CD4-positive, alpha-beta memory T cell (primary cell): ENCODE measurements at regions not wholly inside any gene's neighbourhood (a gene's known extent, or its start where the extent isn't known, plus 50 kb on each side); places are given as distances from the start of the nearest gene placed in this dataset.

Experiments
- CTCF ChIA-PET: fragments of 350-600 bp; sonication (Branson Sonifier 250); formaldehyde crosslinking; loops from one replicate; lab custom pipeline; 2021; ENCODE audit warnings: inconsistent platforms; ENCODE audit not compliant: partially characterized antibody; lab: Charles Lee
- POLR2A ChIA-PET: fragments of 350-600 bp; sonication (Branson Sonifier 250); formaldehyde crosslinking; loops from one replicate; lab custom pipeline; 2021; ENCODE audit not compliant: partially characterized antibody; lab: Charles Lee
- DNase-seq, 5 donors: peaks; one replicate each; pipeline versions ENCODE4 v3.0.0 to v3.0.0-alpha.2; 2020 to 2022; ENCODE audit warnings: mixed read lengths in 1 of 5
- H3K27ac ChIP-seq: one replicate; pipeline ENCODE4 v1.7.0; 2013; ENCODE audit warnings: low read depth, low read length
- H3K27me3 ChIP-seq: 2 replicates; pipeline ENCODE4 v1.7.0; 2013; ENCODE audit warnings: mild to moderate bottlenecking, low read length, moderate library complexity; ENCODE audit not compliant: insufficient read depth
- H3K36me3 ChIP-seq: 2 replicates; pipeline ENCODE4 v1.7.0; 2013; ENCODE audit warnings: mild to moderate bottlenecking, low read length, moderate library complexity; ENCODE audit not compliant: insufficient read depth
- H3K4me1 ChIP-seq: 2 replicates; pipeline ENCODE4 v1.7.0; 2013; ENCODE audit warnings: mild to moderate bottlenecking, low read length, moderate library complexity; ENCODE audit not compliant: insufficient read depth
- H3K4me3 ChIP-seq, 2 donors: one replicate each; pipeline ENCODE4 v1.7.0; 2013; ENCODE audit warnings: low read length in 2 of 2, mild to moderate bottlenecking in 1 of 2
- H3K9me3 ChIP-seq, 2 donors: one replicate each; pipeline ENCODE4 v1.7.0; 2013; ENCODE audit warnings: low read length in 2 of 2, control low read depth in 1 of 2; ENCODE audit not compliant: control insufficient read depth in 1 of 2
- H3K27ac Mint-ChIP-seq, 7 donors: one replicate each; pipeline ENCODE4 v1.8.0; 2020 to 2021; ENCODE audit warnings: mixed read lengths in 7 of 7, mild to moderate bottlenecking in 6 of 7, inconsistent platforms in 3 of 7, moderate library complexity in 3 of 7
- H3K27me3 Mint-ChIP-seq, 2 donors: one replicate each; pipeline ENCODE4 v1.8.0; 2020 to 2021; ENCODE audit warnings: mixed read lengths in 2 of 2
- H3K36me3 Mint-ChIP-seq, 2 donors: one replicate each; pipeline ENCODE4 v1.8.0; 2020 to 2021; ENCODE audit warnings: mixed read lengths in 2 of 2, inconsistent platforms in 1 of 2, mild to moderate bottlenecking in 1 of 2
- H3K4me1 Mint-ChIP-seq, 4 donors: one replicate each; pipeline ENCODE4 v1.8.0; 2020 to 2021; ENCODE audit warnings: mixed read lengths in 4 of 4, mild to moderate bottlenecking in 1 of 4
- H3K4me3 Mint-ChIP-seq, 8 donors: one replicate each; pipeline ENCODE4 v1.8.0; 2020 to 2021; ENCODE audit warnings: mixed read lengths in 8 of 8, mild to moderate bottlenecking in 7 of 8, moderate library complexity in 6 of 8, inconsistent platforms in 3 of 8
- H3K9me3 Mint-ChIP-seq, 8 donors: one replicate each; pipeline ENCODE4 v1.8.0; 2020 to 2021; ENCODE audit warnings: mixed read lengths in 8 of 8, mild to moderate bottlenecking in 5 of 8, inconsistent platforms in 3 of 8, moderate library complexity in 1 of 8
- intact Hi-C: fragments of 100-400 bp; cut with micrococcal nuclease; formaldehyde crosslinking; loops from one replicate; pipeline ENCODE4 v1.15.1; 2023

DNA sequence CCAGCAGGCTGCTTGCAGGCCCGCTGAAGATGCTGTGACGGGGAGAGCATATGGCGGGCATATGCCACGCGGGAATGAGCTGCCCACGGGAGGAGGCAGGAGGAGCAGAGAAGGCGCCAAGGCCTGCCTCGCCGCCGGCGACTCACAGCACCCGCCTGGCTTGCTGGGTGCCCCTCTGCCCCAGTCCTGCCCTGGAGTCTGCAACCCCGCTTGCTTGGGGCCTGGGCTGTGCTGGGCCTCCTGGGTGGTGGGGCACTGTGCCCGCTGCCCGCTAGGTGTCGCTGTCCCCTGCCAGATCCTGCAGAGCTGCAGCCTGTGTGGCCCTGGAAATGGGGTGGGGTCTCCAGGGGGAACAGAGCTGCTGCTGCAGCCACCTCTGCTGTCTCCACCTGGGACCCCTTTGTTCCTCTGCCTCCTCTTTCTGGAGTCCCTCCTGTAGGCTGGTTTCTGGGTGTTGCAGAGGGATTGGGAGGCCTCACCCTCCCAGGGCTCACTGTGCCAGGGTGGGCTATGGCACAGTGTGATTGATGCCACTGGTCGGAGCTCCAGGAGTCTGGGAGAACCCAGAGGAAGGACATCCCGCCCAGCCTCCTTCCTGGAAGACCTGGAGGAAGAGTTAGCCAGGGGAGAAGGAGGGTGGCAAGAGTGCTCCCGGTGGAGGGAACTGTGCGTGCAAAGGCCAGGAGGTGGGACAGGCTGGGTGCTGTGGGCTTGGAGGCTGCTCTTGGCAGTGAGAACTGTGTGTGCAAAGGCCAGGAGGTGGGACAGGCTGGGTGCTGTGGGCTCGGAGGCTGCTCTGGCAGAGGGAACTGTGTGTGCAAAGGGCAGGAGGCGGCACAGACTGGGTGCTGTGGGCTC lies 141.0 kb upstream of the CIBAR2 start:
- Mint-ChIP-seq H3K27me3 (peaks cover under 1 to 4% of the 10 kb centered on the region in 2 donors), H3K27ac (no peak overlapping the region), H3K9me3 (no peaks in the 10 kb centered on the region), H3K4me1 (no peaks in the 10 kb centered on the region), H3K36me3 (no peaks in the 10 kb centered on the region), H3K4me3 (no peak overlapping the region)
- DNase-seq: peak; percentile 29 to 55 (median 44)
- CTCF ChIA-PET: interaction anchor here (0.8 to 3.6 kb wide), 10 partner anchors 8 to 341 kb away, joined by 3 to 20 read pairs (median 4); partner anchors contain the start of gene CIBAR2
- intact Hi-C loops: no loop called here
- POLR2A ChIA-PET: no interaction called here
- Histone ChIP-seq H3K9me3 (no peaks in the 10 kb centered on the region), H3K27ac (no peak overlapping the region), H3K27me3 (no peaks in the 10 kb centered on the region), H3K4me3 (no peak overlapping the region), H3K4me1 (no peaks in the 10 kb centered on the region), H3K36me3 (no peaks in the 10 kb centered on the region)

DNA sequence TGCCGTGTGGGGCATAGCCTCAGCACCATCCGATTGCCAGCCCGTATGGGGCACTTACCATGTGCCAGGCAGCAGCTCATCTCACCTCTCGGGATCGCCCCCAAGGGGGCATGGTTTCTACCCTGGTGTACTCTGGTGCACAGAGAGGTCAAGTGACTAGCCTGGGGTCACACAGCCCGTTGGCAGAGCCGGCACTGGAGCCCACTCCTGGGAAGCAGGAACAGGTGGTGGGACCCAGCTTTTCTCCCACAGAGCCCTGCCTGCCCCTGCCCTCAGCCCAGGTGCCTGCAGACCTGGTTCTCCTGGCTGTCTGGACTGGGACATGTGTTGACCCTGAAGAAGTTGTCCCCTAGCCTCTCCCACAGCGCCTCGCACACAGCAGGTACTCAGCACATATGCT lies 141.8 kb upstream of the CIBAR2 start:
- no peaks in the 10 kb centered on the region for H3K4me1 ChIP-seq
- H3K36me3 ChIP-seq: no peaks in the 10 kb centered on the region
- H3K27me3 Mint-ChIP-seq: peaks cover 0 to 4% of the 10 kb centered on the region in 2 donors
- H3K27ac Mint-ChIP-seq: no peak overlapping the region
- H3K27ac ChIP-seq: no peak overlapping the region
- no peaks in the 10 kb centered on the region for H3K4me1 Mint-ChIP-seq
- ChIA-PET CTCF (interaction anchor here (0.7 to 3.6 kb wide), 7 partner anchors 8 to 41 kb away, joined by 3 to 20 read pairs (median 5); no protein-coding TSS in a partner anchor), POLR2A (no interaction called here)
- H3K27me3 ChIP-seq: no peaks in the 10 kb centered on the region
- no peaks in the 10 kb centered on the region for H3K9me3 Mint-ChIP-seq
- intact Hi-C loops: no loop called here
- no peaks in the 10 kb centered on the region for H3K36me3 Mint-ChIP-seq
- no peak overlapping the region for H3K4me3 ChIP-seq
- no peak for DNase-seq
- no peaks in the 10 kb centered on the region for H3K9me3 ChIP-seq
- H3K4me3 Mint-ChIP-seq: no peak overlapping the region

DNA sequence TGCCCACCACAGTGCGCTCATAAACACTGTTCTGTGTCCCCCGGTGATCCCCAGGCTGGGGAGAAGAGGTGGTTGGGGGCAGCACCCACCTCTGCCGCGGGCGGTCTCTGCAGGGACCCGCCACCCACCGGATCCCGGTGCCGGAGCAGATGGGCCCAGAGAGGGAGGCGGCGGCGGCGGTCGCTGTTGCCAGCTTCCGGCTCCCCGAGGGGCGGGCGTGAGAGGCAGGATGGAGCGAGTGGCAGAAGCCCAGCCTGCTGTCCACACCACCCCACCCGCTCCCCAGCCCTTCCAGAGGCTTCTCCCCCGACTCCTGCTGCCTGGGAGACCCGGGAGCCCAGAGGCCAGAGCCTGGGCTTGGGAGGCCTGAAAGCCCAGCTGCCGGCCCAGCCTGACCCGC lies 142.6 kb upstream of the CIBAR2 start:
- H3K4me3 Mint-ChIP-seq: no peak overlapping the region
- no peaks in the 10 kb centered on the region for H3K4me1 Mint-ChIP-seq
- Histone ChIP-seq H3K27me3 (no peaks in the 10 kb centered on the region), H3K4me3 (no peak overlapping the region), H3K9me3 (no peaks in the 10 kb centered on the region), H3K36me3 (no peaks in the 10 kb centered on the region), H3K27ac (no peak overlapping the region), H3K4me1 (no peaks in the 10 kb centered on the region)
- peaks cover 2 to 4% of the 10 kb centered on the region in 2 donors for H3K27me3 Mint-ChIP-seq
- H3K9me3 Mint-ChIP-seq: no peaks in the 10 kb centered on the region
- intact Hi-C loops: no loop called here
- POLR2A ChIA-PET: no interaction called here
- DNase-seq: peak in 1 of 5 donors; percentile 13
- no peaks in the 10 kb centered on the region for H3K36me3 Mint-ChIP-seq
- CTCF ChIA-PET: interaction anchor here (0.6 to 2.1 kb wide), 2 partner anchors 8 to 10 kb away, joined by 3 to 9 read pairs; no protein-coding TSS in a partner anchor
- no peak overlapping the region for H3K27ac Mint-ChIP-seq

DNA sequence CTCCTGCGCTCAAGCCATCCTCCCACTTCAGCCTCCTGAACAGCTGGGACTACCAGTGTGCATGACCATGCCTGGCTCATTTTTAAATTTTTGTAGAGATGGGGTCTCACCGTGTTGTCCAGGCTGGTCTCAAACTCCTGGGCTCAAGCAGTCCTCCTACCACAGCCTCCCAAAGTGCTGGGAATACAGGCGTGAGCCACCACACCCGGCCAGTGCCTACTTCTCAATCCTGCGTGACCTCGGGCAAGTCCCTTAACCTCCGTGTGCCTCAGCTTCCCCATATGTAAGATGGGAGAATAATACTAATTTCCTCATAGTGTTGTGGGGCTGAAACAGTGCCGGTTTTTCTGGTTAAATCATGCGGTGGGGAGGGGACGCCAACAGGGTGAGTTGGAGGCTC lies 143.5 kb upstream of the CIBAR2 start:
- H3K27ac ChIP-seq: no peak overlapping the region
- Mint-ChIP-seq H3K27me3 (peaks cover 2 to 4% of the 10 kb centered on the region in 2 donors), H3K36me3 (no peaks in the 10 kb centered on the region), H3K9me3 (no peaks in the 10 kb centered on the region), H3K4me3 (no peak overlapping the region), H3K4me1 (no peaks in the 10 kb centered on the region), H3K27ac (no peak overlapping the region)
- ChIA-PET CTCF (interaction anchor here (0.6 to 1.0 kb wide), 2 partner anchors 10 to 49 kb away, joined by 3 to 5 read pairs; no protein-coding TSS in a partner anchor), POLR2A (no interaction called here)
- H3K36me3 ChIP-seq: no peaks in the 10 kb centered on the region
- no peaks in the 10 kb centered on the region for H3K4me1 ChIP-seq
- DNase-seq: peak in 1 of 5 donors; percentile 6
- intact Hi-C loops: no loop called here
- H3K27me3 ChIP-seq: no peaks in the 10 kb centered on the region
- no peaks in the 10 kb centered on the region for H3K9me3 ChIP-seq
- no peak overlapping the region for H3K4me3 ChIP-seq

DNA sequence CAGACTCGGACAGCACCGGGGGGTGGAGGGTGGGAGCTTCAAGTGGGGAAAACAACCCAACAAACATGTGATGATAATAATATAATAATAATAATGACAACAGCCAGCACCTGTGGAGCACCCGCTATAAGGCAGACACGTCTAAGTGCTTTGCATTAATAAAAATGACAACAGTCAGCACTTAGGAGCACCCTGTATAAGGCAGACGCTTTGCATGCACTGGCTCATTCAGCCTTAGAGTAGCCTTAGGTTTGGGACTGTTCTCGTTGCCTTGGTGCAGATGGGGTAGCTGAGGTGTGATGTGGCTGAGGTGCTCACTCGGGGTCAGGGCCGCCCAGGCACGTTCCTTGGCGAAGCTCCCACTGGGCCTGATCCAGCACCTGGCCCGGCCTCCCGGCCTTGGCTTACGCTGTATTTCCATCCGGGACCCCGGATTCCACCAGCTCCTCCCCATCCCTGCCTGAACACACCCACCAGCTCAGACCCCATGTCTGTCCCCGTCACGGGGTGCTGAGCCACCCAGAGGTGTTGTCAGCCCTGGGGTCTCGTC lies 144.0 kb upstream of the CIBAR2 start:
- Histone ChIP-seq H3K4me3 (no peak overlapping the region), H3K27me3 (no peaks in the 10 kb centered on the region), H3K9me3 (no peaks in the 10 kb centered on the region), H3K27ac (no peak overlapping the region), H3K4me1 (no peaks in the 10 kb centered on the region), H3K36me3 (no peaks in the 10 kb centered on the region)
- peak in 1 of 5 donors; percentile 16 for DNase-seq
- ChIA-PET CTCF (interaction anchor here (1.0 kb wide), 1 partner anchor 11 kb away, joined by 5 read pairs; no protein-coding TSS in a partner anchor), POLR2A (no interaction called here)
- Mint-ChIP-seq H3K27ac (no peak overlapping the region), H3K4me1 (no peaks in the 10 kb centered on the region), H3K4me3 (no peak overlapping the region), H3K27me3 (peaks cover 2 to 7% of the 10 kb centered on the region in 2 donors), H3K9me3 (no peaks in the 10 kb centered on the region), H3K36me3 (no peaks in the 10 kb centered on the region)
- intact Hi-C loops: no loop called here

DNA sequence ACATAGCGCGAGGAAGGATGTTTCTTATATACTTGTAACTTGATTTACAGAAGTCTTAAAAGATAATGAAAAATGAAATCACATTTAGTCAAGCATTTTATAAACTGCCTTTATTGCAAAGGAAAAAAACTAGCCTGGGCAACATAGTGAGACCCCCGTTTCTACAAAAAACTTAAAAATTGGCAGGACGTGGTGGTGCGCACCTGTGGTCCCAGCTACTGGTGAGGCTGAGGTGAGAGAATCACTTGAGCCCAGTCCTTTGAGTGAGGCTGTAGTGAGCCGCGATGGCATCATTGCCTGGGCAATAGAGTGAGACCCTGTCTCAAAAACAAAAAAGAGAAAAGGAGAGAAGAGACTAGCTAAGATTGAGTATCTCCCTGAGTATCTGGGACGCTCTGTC lies 145.2 kb upstream of the CIBAR2 start:
- DNase-seq: no peak
- no peak overlapping the region for H3K27ac Mint-ChIP-seq
- peaks cover 9% of the 10 kb centered on the region in 2 donors for H3K27me3 Mint-ChIP-seq
- CTCF ChIA-PET: interaction anchor here (1.1 to 1.6 kb wide), 2 partner anchors 8 to 12 kb away, joined by 4 to 6 read pairs; no protein-coding TSS in a partner anchor
- H3K36me3 Mint-ChIP-seq: no peaks in the 10 kb centered on the region
- Histone ChIP-seq H3K27me3 (no peaks in the 10 kb centered on the region), H3K4me1 (no peaks in the 10 kb centered on the region), H3K4me3 (no peak overlapping the region), H3K27ac (no peak overlapping the region), H3K36me3 (no peaks in the 10 kb centered on the region), H3K9me3 (no peaks in the 10 kb centered on the region)
- H3K9me3 Mint-ChIP-seq: no peaks in the 10 kb centered on the region
- peaks cover 0 to 1% (median 0%) of the 10 kb centered on the region in 4 donors for H3K4me1 Mint-ChIP-seq
- intact Hi-C loops: no loop called here
- no peak overlapping the region for H3K4me3 Mint-ChIP-seq
- POLR2A ChIA-PET: no interaction called here

DNA sequence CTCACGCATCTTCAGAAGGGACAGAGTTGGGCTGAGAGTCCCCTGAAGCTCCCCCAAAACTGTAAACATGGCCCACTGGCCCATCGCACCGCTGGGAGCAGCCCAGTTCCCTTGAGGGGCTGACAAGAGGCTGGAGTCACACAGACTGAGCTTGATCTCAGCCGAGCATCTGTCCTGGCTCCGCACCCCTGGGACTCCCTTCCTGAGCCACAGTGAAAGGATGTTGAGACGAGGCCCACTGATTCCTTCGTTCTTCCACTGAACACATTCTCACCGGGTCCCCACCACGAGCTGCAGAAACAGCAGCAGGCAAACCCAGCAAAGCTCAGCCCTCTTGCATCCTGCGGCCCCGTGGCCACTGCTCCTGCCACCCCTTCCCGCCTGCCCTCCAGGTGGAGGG lies 145.9 kb upstream of the CIBAR2 start:
- no peaks in the 10 kb centered on the region for H3K36me3 ChIP-seq
- no peaks in the 10 kb centered on the region for H3K9me3 ChIP-seq

More for the DNA sequence above, 145.9 kb upstream of the CIBAR2 start:
- Mint-ChIP-seq H3K36me3 (no peaks in the 10 kb centered on the region), H3K4me3 (no peak overlapping the region), H3K27ac (no peak overlapping the region), H3K4me1 (peaks cover 0 to 1% (median 0%) of the 10 kb centered on the region in 4 donors), H3K27me3 (peaks cover 9 to 13% of the 10 kb centered on the region in 2 donors), H3K9me3 (no peaks in the 10 kb centered on the region)
- Histone ChIP-seq H3K4me3 (no peak overlapping the region), H3K4me1 (no peaks in the 10 kb centered on the region), H3K27ac (no peak overlapping the region), H3K27me3 (no peaks in the 10 kb centered on the region)
- peak in 1 of 5 donors; percentile 21 for DNase-seq
- intact Hi-C loops: no loop called here
- ChIA-PET POLR2A (no interaction called here), CTCF (interaction anchor here (1.6 kb wide), 1 partner anchor 9 kb away, joined by 4 read pairs; no protein-coding TSS in a partner anchor)
